Stimulated activated CD4-positive, alpha-beta T cell treated with anti-CD3 and anti-CD28 coated beads, Interleukin-4, amount 100 ng/mL, for 4 hours (primary cell): ENCODE measurements at regions not wholly inside any gene's neighbourhood (a gene's known extent, or its start where the extent isn't known, plus 50 kb on each side); places are given as distances from the start of the nearest gene placed in this dataset.

Source experiments
- DNase-seq, 2 experiments: peaks; one replicate each; pipeline ENCODE4 v3.0.0-alpha.2; 2020

DNA sequence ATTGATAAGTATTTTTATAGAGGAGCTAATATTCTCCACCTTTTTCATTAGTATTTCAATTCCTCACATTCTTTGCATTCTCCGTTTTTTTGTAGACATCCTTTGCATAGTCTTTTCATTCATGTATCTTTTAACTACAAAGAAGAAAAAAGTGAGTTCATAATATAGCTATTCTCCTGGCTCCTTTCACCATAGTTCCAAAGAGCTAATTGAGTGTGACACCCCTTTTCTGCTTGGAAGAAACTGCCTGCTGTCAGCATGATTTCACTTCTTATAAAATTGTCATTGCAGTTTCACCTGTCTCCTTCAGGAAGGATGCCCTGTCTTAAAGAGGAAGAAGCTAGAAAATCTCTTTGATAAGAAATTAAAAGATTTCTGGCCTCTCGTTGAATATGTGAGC lies 991.1 kb downstream of the KCNT2 start:
- DNase-seq = no peak

DNA sequence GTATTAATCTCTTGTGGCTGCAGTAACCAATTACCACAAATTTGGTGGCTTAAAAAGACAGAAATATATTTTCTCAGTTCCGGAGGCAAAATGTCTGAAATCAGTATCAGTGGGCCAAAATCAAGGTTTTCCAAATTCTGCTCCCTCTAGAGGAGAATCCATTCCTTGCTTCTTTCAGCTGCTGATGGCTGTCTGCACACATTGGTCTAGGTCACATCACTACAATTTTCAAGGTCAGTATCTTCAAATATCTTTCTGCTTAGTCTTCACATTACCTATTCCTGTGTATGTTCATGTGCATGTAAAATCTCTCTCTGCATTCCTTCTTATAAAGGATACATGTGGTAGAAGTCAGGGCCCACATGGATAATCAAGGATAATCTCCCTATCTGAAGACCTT lies 999.4 kb downstream of the KCNT2 start:
- DNase-seq = no peak

DNA sequence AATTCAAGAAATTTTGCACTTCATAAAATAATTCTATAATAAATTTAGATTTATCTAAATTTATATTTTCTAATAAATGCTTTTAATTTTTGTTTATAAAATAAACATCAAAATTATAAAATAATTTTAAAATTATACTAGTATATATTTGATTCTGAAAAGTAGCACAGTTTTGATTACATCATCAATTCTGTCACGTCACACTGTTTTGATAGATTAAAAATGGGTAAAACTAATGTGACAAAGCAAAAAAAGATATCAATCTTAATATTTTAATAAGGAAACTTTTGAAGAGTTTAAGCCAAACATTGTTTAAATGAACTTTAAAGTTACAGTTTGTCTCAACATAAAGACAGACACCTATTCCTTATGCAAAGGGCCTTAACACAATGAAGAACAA lies 1001.8 kb downstream of the KCNT2 start:
- DNase-seq = no peak

DNA sequence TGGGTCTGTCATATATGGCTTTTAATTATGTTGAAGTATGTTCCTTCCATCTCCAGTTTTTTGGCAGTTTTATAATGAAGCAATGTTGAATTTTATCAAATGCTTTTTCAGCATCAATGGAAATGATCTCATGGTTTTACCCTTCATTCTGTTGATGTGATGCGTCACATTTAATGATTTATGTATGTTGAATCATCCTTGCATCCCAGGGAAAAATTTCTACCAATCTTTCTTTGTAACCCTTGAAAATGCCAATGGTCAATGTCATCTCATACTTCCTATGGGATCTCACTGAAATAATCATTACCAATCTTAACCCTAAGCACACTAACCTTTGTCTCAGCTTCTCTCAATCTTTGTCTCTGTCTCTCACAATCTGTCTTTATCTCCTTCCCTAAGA lies 1004.0 kb downstream of the KCNT2 start:
- DNase-seq = no peak

DNA sequence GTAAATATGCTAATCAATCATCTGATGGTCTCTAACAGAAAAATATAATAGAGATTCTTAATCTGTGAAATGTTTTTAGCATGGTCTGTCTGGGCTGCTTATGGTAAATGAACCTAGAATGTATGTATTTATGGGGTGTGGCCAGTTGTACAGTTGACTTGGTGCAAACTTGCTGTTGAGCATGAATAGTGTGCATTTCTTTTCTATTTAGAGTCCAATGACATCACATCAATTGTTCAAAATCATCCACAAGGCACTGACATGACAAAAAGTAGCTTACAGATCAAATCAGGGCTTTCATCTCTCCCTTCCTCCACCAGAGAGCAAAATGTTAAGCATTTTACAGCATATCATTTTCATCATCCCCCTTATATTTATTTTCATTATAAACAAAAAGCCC lies 1010.3 kb downstream of the KCNT2 start:
- DNase-seq = no peak

DNA sequence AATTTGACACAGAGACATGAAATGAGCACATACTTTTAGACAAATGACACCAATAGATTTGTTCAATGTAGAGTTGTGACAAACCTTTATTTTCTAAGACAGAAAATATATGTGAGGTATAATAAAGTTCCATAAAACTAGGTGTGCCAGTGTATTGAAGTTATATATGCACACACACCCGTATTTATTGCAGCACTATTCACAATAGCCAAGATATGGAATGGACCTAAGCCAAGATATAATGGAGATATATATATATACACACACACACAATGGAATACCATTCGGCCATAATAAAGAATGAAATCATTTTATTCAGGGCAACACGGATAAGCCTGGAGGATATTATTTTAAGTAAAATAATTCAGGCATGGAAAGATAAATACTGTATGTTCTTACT lies 1013.5 kb downstream of the KCNT2 start:
- DNase-seq = no peak

DNA sequence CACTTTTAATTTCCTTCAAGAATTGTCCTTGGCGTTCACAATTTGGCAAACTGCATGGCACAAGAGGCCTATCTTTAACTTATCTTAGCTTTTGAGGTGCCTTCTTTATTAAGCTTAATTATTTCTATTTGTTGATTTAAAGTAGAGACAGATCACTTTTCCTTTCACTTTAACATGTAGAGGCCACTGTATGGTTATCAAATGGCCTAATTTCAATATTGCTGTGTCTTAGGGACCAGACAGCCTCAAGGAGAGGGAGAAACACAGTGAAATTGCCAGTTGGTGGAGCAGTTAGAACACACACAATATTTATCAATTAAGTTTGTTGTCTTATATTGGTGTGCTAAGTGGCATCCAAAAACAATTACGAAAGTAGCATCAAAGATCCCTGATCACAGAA lies 1013.9 kb downstream of the KCNT2 start:
- DNase-seq = no peak

DNA sequence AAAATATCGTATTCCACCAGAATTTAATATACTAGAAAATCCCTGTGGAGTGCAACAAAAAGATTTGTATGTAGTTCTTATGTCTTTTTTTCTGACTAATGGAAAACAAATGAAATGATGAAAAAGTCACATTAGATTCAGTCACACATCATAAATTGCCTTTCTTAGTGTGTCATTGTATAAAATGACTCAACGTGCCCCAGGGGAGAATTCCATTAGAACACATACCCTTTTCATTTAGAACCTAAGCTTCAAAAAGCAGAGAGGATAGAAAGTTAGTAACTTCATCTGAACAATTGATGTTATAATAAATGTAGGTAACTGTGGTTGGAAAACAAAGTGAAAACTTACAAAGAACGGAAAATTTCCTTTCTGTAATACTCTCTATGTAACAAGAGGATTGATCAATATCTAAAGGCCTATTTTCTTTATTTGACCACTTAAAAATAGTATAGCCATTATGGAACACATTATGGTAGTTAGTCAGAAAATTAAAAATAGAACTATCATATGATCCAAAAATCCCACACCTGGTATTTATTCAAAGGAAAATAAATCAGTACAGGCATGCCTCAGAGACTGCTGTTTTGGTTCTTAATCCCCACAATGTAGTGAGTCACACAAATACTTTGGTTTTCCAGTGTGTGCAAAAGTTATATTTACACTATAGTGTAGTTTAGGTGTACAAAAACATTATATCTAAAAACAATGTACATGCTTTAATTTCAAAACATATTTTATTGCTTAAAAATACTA lies 1016.1 kb downstream of the KCNT2 start:
- DNase-seq = no peak

DNA sequence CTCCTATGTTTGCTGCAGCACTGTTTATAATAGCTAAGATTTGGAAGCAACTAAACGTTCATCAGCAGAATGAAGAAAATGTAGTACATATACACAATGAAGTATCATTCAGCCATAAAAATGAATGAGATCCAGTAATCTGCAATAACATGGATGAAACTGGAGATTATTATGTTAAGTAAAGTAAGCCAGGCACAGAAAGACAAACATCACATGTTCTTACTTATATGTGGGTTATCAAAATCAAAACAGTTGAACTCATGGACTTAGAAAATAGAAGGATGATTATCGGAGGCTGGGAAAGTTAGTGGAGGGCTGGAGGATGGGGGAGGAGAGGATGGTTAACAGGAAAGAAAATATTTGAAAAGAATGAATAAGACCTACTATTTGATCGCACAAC lies 1017.6 kb downstream of the KCNT2 start:
- DNase-seq = no peak

DNA sequence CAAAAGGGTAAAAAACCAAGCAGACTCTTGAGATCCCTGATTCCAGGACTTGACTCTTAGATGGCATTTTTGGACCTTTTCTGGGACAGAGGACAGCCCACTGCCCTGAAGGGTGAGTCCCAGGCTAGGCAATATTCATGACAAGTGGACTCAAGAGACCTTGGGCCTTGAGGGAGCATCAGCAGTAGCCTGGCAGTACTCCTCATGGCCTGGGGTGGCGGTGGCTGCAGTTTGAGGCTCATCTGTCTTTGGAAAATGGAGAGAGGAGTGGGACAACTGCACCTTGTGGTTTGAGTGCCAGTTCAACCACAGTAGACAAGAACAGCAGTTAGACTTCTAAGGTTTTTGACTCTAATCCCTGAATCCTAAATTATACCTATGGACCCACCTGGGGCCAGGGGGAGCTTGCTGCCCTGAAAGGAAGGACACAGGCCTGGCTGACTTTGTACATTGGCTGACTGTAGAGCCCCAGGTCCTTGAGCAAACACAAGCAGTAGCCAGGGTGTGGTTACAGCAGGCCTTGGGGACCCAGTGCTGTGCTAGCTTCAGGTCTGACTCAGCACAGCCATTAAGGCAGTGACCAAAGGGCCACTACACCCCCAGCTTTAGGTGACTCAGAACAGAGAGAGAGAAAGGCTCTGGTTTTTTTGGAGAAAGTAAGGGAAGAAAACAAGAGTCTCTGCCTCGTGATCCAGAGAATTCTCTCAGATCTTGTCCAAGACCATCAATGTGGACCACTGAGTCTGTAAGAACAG lies 1023.2 kb downstream of the KCNT2 start:
- no peak for DNase-seq

DNA sequence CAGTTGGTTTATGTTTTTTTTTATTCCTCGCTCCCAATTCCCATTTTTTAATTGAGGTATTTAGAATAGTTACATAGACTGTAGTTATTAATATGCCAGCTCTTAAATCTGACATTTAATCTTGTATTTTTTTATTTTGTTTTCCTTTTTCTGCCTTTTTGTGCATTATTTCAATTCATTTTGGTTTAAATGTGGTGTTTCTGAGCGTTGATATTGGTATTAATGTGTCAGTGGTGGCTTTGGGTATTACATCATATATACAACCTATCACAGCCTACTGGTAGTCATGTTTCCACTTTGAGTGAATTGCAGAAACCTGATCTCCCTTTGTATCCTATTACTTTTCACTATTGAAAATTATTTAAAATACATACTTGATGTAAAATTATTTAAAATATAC lies 1027.3 kb downstream of the KCNT2 start:
- DNase-seq = no peak

DNA sequence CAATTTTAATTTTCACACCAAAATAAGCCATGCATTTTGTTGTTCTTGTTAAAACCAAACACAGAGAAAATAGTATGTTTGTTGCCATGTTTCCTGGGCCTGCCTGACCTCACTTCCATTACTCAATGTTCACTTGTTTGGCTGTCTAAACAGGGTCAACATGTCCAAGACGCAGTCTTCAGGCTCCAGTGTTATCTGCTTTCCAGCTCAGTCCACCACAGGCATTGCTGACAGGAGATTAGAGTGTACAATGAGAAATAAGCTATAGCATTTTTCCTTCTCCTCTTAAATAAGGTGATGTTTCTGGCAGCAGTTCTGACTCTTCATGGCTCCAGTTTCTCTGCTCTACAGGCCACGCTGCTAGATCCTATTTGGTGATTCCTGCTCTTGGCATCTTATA lies 1030.5 kb downstream of the KCNT2 start:
- DNase-seq = no peak

DNA sequence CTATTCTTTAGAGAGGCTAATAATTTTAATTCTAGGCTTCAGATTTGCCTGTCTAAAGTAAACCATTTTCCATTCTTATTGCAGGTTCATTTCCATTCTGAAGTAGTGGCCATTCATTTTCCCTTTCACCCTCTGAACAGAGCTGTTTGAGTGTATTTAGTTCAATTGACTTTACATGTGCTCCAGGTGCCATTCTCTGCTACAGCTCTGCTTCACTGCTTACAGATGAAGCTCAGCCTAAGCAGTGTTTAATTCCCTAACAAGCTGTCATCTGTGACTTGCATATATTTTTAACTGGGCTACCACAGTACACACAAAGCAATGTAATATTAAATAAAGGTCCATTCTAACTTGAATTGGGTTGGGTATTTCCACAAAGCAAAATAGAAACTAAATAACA lies 1031.6 kb downstream of the KCNT2 start:
- no peak for DNase-seq

DNA sequence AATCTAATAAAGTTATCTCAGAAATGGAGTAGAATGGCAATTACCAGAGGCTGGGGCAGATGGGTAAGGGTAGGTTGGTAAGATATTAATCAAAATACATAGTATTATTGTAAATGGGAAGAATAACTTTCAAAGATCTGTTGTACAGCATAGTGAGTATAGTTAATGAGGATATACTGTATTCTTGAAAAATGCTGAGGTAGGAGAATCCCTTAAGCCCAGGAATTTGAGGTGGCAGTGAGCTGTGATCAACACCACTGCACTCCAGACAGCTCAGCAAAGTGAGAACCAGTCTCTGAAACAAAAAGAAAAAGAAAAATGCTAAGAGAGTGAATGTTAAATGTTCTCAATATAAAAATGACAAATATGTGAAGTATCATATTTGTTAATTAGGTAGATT lies 1033.7 kb downstream of the KCNT2 start:
- no peak for DNase-seq

DNA sequence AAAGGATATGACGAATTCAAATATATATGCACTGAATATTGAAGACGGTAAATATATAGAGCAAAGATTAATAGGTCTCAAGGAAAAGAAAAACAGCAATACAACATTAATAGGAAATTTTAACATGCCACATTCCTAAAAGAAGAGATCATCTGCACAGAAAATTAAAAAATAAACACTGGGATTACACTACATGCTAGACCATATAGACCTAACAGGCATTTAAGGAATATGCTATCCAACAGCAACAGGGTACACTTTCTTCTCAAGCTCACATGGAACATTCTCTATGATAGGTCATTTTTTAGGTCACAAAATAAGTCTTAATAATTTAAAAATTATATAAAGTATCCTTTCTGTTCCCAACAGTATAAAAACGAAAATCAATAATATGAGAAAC lies 1038.3 kb downstream of the KCNT2 start:
- no peak for DNase-seq

DNA sequence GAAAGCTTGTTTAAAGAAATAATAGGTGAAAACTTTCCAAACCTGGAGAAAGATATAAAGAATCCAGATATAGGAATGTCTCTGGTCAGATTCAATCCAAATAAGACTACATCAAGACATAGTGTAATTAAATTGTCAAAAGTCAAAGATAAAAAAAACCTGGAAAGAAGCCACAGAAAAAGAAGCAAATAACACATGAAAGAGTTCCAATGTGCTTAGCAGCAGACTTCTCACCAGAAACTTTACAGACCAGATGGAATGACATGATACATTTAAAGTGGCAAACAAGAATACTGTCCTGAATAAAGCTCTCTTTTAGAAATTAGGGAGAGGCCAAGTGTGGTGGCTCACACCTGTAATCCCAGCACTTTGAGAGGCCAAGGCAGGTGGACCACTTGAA lies 1039.9 kb downstream of the KCNT2 start:
- no peak for DNase-seq

DNA sequence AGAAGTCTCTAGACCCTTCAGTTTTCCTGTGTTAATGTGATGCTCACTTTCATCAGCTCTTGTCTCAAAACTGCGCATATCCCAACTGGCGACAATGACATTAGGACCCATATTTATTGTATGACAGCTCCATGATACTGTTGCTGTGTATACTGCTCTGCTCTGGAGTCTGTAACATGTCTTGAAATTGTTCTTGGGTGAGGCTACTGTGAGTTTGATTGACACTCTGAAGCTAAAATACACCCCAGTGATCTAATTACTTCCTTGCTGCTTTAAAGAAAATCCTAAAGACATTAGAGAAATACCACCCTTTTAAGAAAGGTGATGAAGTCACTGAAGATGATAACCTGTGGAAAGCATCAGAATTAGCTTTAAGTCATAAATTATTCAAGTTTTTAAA lies 1046.2 kb downstream of the KCNT2 start:
- no peak for DNase-seq

DNA sequence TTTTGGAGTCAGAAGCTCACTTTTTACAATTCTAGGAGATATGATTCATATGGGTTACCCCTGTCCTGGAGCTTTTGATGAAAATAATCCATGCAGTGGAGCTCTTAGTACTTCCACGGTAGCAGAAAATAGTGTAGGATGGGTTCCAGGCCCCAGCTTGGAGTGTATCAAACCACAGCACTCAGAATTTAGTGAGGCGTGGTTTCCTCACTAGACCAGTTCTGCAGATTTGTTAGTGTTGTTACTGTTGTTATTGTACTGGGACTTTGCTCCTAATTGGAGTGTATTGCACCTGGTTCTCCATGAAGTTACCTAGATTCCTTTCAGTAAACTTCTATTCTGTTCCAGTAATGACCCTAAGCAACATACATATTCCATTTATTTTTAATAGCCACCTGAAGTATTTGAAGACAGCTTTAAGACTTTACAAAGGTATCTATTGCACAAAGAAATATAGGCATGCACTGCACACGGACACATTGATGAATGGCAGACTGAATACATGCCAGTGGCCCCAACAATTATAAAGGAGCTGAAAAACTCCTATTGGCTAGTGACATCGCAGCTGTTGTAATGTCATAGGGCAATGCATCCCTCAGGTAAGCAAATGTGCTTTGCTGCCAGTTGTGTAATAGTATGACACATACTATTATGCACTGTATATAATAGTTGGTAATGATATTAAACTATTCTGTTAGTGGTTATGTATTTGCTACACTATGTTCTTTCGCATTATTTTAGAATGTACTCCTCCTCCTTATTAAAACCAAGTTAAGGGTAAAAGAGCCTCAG lies 1058.0 kb downstream of the KCNT2 start:
- no peak for DNase-seq

DNA sequence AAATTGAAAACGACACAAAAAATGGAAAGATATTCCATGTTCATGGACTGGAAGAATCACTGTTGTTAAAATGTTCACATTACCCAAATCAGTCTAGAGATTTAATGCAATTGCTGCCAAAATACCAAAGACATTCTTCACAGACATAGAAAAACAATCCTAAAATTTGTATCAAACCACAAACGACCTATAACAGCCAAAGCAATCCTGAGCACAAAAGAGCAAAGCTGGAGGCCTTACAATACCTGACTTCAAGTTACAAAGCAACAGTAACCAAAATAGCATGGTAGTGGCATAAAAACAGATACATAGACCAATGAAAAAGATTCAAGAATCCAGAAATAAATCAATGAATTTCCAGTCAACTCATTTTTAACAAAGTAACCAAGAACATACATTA lies 1077.3 kb downstream of the KCNT2 start:
- DNase-seq = no peak

DNA sequence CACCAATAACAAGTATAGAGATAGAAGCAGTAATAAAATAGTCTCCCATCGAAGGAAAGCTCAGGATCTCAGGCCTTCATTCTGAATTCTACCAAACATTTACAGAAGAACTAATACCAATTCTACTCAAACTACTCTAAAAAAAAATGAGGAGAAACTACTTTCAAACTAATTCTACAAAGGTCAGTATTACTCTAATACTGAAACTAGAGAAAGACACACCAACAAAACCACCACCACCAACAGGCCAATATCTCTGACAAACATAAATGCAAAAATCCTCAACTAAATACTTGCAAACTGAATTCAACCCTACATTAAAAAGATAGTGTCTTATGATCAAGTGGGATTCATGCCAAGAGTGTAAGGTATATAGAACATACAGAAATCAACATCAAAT lies 1078.4 kb downstream of the KCNT2 start:
- no peak for DNase-seq

DNA sequence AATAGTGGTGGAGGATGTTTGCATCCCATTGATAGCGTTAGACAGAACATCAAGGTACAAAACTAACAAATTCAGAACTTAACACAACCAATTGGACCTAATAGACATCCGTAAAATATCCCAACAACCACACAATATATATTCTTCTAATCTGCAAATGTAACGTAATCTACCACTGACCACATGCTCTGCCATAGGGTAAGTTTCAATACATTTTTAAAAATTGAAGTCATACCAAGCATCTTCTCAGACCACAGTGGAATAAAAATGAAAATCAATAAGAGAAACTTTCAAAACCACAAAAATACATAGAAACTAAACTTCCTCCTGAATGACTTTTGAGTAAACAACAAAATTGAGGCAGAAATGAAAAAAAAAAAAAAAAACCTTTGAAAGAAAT lies 1087.5 kb downstream of the KCNT2 start:
- no peak for DNase-seq

DNA sequence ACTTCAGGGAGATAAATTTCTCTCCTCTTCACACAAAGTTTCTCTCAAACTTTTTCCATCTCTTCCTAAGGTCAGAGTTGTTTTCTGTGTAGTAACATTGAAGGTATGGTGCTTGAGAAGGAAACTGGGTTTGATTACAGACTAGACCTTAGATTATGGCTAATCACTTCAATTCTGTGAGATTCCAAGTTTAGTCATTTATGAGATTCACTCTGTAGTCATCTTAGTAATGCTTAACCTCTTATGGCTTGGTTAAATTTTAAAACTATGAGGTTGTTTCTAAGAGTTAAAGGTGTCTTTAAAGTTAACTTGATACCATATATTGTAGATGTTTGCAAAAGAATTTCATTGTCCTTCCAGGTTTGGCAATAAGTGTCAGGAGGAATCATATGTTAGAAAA lies 1092.2 kb downstream of the KCNT2 start:
- no peak for DNase-seq

DNA sequence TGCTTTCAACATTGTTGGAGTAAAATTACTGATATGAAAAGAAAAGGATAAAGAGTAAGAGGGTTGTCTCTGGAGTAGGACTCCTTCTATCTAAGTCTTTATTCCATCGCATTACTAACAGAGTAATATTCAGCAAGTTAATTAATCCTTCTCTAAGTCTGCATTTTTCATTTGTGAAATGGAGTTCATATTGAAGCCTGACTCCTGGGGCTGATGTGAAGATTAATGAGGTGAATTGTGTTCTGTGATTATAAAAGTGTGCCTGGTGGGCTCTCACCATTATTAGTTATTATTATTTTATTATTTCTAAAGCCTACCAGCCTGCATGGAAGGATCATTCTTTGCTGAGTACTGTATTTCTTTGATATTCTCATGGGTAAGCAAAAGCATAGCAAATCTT lies 1096.7 kb downstream of the KCNT2 start:
- DNase-seq = no peak

DNA sequence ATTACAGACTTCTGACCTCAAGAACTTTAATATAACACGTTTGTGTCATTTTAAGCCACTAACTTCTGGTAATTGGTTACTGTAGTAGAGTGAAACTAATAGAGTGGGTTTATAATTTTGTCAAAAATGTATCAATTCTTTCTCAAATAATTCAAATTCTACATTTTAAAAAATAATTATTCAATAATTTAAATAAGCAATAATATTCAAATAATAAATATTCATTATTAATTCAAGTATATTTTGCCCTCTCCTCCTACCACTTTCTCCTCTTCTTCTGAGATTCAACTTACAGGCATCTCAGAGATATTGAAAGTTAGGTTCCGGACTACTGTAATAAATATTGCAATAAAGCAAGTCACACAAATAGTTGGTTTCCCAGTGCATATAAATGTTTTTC lies 1107.1 kb downstream of the KCNT2 start:
- DNase-seq = no peak
